Nephron progenitor cell (in vitro differentiated cells): ENCODE measurements at regions not wholly inside any gene's neighbourhood (a gene's known extent, or its start where the extent isn't known, plus 50 kb on each side); places are given as distances from the start of the nearest gene placed in this dataset.

Experiments used
- DNase-seq: peaks from one replicate; pipeline ENCODE4 v3.0.0; 2021
- H3K27ac Mint-ChIP-seq: 2 replicates; pipeline ENCODE4 v1.8.0; 2021; ENCODE audit warnings: mild to moderate bottlenecking, moderate library complexity, mixed read lengths
- H3K27me3 Mint-ChIP-seq: 2 replicates; pipeline ENCODE4 v1.8.0; 2021; ENCODE audit warnings: mild to moderate bottlenecking, low read depth, mixed read lengths; ENCODE audit not compliant: poor library complexity
- H3K36me3 Mint-ChIP-seq: 2 replicates; pipeline ENCODE4 v1.8.0; 2021; ENCODE audit warnings: low read depth, mixed read lengths
- H3K4me1 Mint-ChIP-seq: 2 replicates; pipeline ENCODE4 v1.8.0; 2021; ENCODE audit warnings: mixed read lengths
- H3K4me3 Mint-ChIP-seq: 2 replicates; pipeline ENCODE4 v1.8.0; 2021; ENCODE audit warnings: mild to moderate bottlenecking, moderate library complexity, mixed read lengths
- H3K9me3 Mint-ChIP-seq: 2 replicates; pipeline ENCODE4 v1.8.0; 2021; ENCODE audit warnings: mild to moderate bottlenecking, moderate library complexity, mixed read lengths
- CTCF ChIP-seq: fragments of 200-600 bp; sonication (generic); IDR thresholded peaks from 2 replicates; pipeline ENCODE4 v1.5.0; 2021; ENCODE audit warnings: antibody characterized with exemption

- Mint-ChIP-seq H3K4me3 (no peak overlapping the region), H3K9me3 (peaks cover 59% of the 10 kb centered on the region), H3K27me3 (peaks cover 7% of the 10 kb centered on the region), H3K4me1 (peaks cover 5% of the 10 kb centered on the region), H3K36me3 (peaks cover 22% of the 10 kb centered on the region), H3K27ac (no peak overlapping the region)
- no peak for TF ChIP-seq CTCF
- DNase-seq: no peak
Measured at GRCh38 chr6:84486526-84486925, 259.1 kb upstream of the CEP162 start.

GRCh38 chr6:84469144-84469543, 241.7 kb upstream of the CEP162 start:
- peaks cover 4% of the 10 kb centered on the region for H3K27me3 Mint-ChIP-seq
- H3K4me3 Mint-ChIP-seq: no peak overlapping the region
- peaks cover 23% of the 10 kb centered on the region for H3K9me3 Mint-ChIP-seq
- no peak for TF ChIP-seq CTCF
- DNase-seq: no peak
- H3K4me1 Mint-ChIP-seq: peaks cover 4% of the 10 kb centered on the region
- H3K27ac Mint-ChIP-seq: no peak overlapping the region
- peaks cover 8% of the 10 kb centered on the region for H3K36me3 Mint-ChIP-seq

- TF ChIP-seq CTCF: no peak
- Mint-ChIP-seq H3K27ac (no peak overlapping the region), H3K4me3 (no peak overlapping the region), H3K36me3 (no peaks in the 10 kb centered on the region), H3K27me3 (peaks cover 4% of the 10 kb centered on the region), H3K4me1 (peaks cover 4% of the 10 kb centered on the region), H3K9me3 (peaks cover 15% of the 10 kb centered on the region)
- no peak for DNase-seq
Measured at GRCh38 chr6:84467296-84467695, 239.9 kb upstream of the CEP162 start.

GRCh38 chr6:84466511-84466910, 239.1 kb upstream of the CEP162 start:
- Mint-ChIP-seq H3K4me1 (peaks cover 4% of the 10 kb centered on the region), H3K4me3 (no peak overlapping the region), H3K36me3 (no peaks in the 10 kb centered on the region), H3K27ac (no peak overlapping the region), H3K27me3 (peaks cover 4% of the 10 kb centered on the region), H3K9me3 (peaks cover 7% of the 10 kb centered on the region)
- TF ChIP-seq CTCF: no peak
- no peak for DNase-seq

GRCh38 chr6:84464471-84464870, 237.0 kb upstream of the CEP162 start:
- no peak for TF ChIP-seq CTCF
- Mint-ChIP-seq H3K27me3 (peaks cover under 1% of the 10 kb centered on the region), H3K4me1 (no peaks in the 10 kb centered on the region), H3K27ac (no peak overlapping the region), H3K36me3 (no peaks in the 10 kb centered on the region), H3K4me3 (no peak overlapping the region), H3K9me3 (peaks cover 5% of the 10 kb centered on the region)
- DNase-seq: no peak

- H3K27ac Mint-ChIP-seq: no peak overlapping the region
- peaks cover 5% of the 10 kb centered on the region for H3K9me3 Mint-ChIP-seq
- no peaks in the 10 kb centered on the region for H3K36me3 Mint-ChIP-seq
- no peak overlapping the region for H3K4me3 Mint-ChIP-seq
- no peaks in the 10 kb centered on the region for H3K4me1 Mint-ChIP-seq
- peaks cover 3% of the 10 kb centered on the region for H3K27me3 Mint-ChIP-seq
- DNase-seq: no peak
- TF ChIP-seq CTCF: no peak
Measured at GRCh38 chr6:84462698-84463097, 235.3 kb upstream of the CEP162 start.
